H54 (cell line): ENCODE measurements at regions not wholly inside any gene's neighbourhood (a gene's known extent, or its start where the extent isn't known, plus 50 kb on each side); places are given as distances from the start of the nearest gene placed in this dataset.

Experiments used
- DNase-seq: peaks from one replicate; pipeline ENCODE4 v3.0.0; 2011; ENCODE audit warnings: low spot score, mixed read lengths; ENCODE audit not compliant: insufficient read length
- FAIRE-seq: peaks from 3 replicates; lab custom pipeline; 2011; peaks lifted over from hg19 to GRCh38; lab: Jason Lieb, UNC
- POLR2A ChIP-seq: IDR thresholded peaks from 2 replicates; pipeline ENCODE4 v1.6.1; 2011; ENCODE audit warnings: low read depth, mild to moderate bottlenecking, low read length

DNA sequence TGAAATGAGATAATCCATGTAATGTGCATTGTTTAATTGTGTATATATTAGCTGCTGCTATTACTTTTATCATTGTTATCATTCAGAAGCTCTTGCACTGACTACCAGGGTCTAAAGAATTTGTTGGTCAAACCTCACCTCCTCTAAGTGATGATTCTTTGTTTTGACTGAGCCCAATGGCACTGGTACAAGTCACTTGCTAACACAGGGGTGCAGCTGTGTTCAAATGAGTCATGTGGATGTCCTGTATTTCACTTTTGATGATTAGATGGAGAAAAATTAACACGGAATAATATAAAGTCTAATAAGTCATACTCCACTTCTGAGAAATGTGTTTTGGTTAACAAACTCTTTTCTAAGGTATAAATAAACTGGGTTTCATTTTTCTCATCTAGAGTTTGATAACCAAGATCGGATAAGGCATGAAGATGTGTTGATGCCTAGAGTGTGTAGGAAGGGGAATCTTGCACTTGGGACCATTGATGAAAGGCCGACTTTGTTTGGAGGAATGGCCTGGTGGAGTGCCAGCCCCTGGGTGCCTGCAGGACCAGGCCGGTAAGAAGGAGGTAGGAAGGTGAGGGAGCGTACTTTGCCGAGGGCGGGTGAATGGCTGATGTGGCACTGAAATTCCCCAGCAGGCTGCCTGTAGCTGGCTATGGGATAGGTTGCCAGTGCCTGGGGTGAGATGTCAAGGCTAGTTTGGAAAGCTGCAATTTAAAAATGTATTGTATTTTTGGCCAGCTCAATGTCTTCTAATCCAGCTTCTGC lies 244.7 kb upstream of the ZPLD1 start:
- no peak for DNase-seq
- no peak for TF ChIP-seq POLR2A
- no peak for FAIRE-seq

DNA sequence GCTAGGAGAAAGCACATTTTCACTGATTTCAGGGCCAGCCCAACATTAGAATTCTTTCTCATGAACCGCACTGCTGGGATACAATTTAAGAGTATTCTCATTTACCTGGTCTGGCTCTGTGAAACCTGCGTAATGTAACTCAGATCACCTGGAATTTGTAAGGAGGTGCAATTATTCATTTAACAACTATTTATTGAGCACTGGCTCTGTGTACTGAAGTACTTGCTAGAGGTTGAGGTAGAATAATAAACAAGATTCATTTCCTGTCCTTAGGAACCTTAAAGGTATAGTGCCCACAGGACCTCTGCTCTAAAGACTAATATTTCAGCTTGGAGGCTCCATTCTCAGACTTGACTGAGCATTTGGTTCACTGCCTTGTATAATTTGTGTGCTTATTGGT lies 242.2 kb upstream of the ZPLD1 start:
- no peak for DNase-seq
- no peak for TF ChIP-seq POLR2A
- FAIRE-seq = no peak

DNA sequence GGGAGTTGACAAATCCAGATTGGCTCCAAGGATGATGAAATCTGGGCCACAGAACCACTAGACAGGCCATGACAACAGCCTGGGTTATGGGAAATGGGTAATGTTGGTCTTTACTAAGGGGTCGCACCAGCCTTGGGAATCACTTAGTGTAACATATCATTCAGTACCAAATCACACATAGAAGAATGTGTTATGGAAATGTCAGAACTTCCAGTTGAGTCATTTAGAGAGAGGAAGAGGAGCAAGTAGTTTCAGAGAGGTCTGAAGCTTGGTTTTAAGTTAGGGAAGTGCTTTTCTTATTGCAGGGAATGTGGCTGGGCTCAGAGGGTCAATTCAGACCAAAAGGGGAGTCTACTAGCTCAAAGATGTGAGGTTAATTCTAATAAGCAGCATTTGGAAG lies 241.6 kb upstream of the ZPLD1 start:
- no peak for DNase-seq
- FAIRE-seq = no peak
- no peak for TF ChIP-seq POLR2A

DNA sequence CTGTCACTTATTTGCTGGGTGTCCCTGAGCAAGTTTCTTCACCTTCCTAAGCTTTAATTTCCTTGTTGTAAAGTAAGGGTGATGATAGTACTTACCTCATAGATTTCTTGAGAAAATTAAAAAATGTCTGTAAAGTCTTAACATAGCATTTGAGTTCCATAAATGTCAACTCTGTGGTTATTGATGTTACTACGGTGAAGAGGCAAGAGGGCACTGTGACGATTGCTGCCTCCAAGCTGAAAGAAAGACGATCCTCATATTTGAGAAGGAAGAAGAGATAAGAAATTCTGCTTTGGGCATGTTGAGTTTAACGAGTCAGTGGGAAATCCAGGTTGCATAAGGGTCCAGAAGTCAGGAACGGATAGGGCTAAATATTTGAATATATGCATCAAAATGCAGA lies 240.8 kb upstream of the ZPLD1 start:
- TF ChIP-seq POLR2A = no peak
- no peak for FAIRE-seq
- DNase-seq = no peak

DNA sequence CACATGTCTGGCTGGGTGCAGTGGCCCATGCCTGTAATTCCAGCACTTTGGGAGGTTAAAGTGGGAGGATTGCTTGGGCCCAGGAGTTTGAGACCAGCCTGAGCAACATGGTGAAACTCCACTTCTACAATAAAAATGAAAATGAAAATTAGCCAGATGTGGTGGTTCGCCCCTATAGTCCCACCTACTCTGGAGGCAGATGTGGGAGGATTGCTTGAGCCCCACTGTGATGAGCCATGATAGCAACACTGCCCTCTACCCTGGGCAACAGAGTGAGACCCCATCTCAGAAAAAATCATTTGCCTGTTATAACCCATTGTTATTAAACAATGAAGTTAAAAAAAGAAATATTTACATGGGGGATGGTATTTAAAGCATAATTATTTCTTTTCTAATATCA lies 240.1 kb upstream of the ZPLD1 start:
- DNase-seq = no peak
- TF ChIP-seq POLR2A = no peak
- no peak for FAIRE-seq

DNA sequence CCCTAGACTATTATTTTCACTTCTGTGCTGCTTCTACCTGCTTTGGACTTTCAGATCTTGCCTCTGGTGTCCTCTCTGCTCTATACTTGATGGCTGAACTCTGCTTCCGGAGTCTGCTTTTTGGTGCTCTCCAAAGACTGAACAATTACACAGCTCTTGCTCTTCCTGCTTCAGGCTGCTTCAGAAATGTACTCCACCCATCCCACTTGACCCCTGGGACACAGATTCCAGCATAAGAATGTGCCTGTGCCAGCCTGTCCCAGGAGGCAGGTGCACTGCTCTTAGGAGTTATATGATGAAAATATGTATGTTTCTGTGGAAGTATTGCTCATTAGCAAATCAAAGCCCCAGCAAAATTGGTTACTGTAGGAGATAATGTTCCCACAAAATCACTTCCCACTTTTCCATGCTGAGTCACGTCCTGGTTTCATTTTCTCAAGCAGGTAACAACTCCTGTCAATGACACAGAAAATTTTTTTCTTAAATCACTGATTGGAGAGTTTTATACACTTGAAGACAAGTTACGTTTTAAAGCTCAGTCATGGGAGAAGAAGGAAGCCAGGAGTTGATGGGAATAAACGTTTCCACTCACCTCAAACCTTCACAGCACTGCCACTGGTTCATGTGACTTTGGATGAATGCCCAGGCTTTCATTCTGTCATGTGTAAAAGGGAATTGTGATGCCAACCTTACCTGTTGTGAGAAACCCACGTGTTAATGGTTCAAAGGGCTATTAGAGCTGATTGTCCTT lies 239.4 kb upstream of the ZPLD1 start:
- no peak for TF ChIP-seq POLR2A
- DNase-seq (peak; percentile 4), FAIRE-seq (peak; percentile 27)

DNA sequence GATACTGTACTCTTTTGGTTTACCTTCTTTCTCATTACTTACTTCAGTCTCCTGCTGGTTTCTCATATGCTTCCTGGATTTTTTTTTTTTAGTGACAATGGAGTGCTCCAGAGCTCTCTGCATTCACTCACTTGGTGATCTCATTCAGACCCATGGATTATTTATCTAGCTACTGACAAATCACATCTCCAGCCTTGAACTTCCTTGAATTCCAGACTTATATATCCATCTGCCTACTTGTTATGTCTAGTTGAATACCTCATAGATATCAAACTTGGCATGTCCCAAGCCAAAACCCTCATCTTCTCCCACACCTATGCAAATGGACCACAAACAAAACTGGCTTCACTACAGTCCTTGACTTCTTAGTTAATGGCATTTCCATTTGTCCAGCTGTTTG lies 234.7 kb upstream of the ZPLD1 start:
- FAIRE-seq (peak; percentile 20), DNase-seq (no peak)
- no peak for TF ChIP-seq POLR2A

DNA sequence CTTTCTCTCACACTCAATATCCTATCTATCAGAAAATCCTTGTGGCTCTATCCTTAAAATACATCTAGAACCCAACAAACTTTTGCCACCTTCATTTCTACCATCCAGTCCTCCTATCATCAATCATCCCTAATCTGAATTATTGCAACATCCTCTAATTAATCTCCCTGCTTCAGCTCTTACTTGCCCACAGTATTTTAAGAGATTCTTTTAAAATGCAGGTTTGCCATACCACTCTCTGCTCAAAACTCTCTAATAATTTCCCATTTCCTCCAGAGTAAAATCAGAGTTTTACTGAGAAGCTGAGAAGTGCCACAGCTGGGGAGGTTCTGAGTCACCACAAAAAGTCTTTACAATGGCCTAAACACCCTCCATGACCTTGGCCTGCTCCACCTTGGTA lies 234.3 kb upstream of the ZPLD1 start:
- FAIRE-seq = peak; percentile 45
- no peak for TF ChIP-seq POLR2A
- no peak for DNase-seq

DNA sequence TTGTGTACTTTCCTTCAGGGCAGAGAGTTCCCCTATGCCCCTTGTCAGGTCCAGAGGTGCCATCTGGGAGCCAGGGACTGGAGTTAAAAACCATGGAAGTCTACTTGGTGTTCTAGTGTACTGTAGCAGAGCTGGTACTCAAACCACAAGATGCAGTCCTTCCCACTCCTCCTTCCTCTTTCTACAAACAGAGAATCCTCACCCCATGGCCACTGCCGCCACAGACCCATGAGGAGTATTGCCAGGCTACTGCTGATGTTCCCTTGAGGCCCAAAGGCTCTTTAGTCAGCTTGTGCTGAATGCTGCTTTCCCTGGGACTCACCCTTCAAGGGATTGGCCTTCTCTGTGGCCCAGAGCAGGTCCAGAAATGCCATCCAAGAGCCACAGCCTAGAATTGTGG lies 229.2 kb upstream of the ZPLD1 start:
- no peak for FAIRE-seq
- no peak for TF ChIP-seq POLR2A

DNA sequence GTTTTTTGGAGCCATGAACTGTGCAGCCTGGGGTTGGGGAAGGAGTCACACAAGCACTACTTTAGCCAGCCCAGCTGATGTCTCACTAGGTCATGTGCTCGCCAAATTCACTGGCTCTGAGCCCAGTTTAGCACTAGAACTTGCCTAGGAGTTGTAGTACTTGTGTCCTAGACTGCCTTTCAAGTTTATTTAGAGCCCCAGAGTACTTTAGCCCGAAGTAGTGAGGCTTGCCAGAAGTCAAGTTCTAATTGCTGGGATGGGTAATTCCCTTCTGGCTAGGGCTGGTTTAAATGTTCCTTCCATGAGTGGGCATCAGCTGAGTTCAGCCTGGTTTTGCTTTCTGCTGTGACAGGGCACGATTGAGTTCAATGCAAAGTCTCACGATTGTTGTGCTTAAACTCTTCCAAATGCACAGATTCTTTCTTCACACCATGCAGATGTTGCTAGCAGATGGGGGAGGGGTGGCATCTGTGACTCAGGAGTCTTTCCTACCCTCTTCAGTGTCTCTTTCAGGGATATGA lies 228.2 kb upstream of the ZPLD1 start:
- FAIRE-seq (peak; percentile 57), DNase-seq (no peak)
- TF ChIP-seq POLR2A = no peak

More for the DNA sequence above, 229.2 kb upstream of the ZPLD1 start:
- no peak for DNase-seq

DNA sequence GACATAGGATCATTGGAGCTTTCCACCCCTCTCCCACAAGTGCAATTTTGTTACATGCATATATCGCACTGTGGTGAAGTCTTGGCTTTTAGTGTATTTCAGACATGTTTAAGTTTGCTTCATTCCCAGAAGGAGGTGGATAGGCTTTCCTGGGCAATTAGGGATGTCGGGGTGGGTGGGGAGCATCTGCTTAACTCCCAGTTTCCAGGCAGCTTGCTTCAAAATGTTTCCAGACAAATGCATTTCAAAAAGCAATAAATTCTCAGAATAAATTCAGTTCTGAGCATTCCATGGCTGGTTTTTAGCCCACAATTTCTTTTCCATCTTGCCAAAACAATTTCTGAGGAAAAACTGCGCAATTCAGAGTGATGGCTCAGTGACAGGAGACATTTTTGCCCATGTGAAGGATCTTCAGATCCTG lies 227.7 kb upstream of the ZPLD1 start:
- TF ChIP-seq POLR2A = no peak
- DNase-seq (no peak), FAIRE-seq (no peak)

DNA sequence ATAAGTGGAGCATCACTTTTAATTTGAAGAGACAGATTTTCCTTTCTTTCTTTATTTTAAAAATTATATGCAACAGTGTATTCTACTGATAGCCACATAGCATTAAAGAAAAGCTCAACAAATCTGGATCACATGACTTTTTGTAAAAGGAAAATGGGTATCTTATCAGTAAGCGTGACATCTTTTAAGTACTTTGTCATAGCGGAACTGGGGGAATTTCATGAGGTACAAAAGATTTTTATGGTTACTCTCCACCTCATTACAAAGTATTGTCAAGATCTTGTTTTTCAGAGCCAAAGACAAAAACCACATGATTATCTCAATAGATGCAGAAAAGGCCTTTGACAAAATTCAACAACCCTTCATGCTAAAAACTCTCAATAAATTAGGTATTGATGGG lies 219.6 kb upstream of the ZPLD1 start:
- no peak for TF ChIP-seq POLR2A
- FAIRE-seq (no peak), DNase-seq (no peak)

DNA sequence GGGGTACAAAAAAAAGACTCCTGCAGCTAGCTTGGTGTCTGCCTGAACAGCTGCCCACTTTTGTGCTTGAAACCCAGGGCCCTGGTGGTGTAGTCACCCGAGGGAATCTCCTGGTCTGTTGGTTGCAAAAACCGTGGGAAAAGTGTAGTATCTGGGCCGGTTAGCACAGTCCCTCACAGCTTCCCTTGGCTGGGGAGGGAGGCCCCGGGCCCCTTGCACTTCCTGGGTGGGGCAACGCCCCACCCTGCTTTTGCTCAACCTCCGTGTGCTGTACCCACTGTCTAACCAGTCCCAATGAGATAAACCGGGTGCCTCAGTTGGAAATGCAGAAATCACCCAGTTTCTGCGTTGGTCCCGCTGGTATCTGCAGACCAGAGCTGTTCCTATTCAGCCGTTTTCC lies 211.7 kb upstream of the ZPLD1 start:
- no peak for FAIRE-seq

DNA sequence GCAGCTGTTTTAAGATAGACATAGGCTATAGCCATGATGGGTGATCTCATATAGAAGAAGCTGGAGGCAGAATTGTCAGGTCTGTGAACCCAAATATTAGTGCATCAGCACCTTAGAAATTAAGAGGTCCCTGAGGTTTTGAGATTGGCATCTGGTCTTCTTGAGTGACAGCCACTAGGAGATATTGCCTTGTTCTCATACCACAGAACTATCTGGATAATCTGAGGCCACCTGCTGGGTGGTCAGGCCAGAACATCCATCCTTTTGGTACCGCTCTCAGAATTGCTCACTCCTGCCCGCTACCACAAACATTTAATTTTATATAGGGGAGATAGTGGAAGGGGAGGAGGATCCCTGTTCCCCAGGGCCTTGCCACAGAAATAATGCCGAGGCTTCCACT lies 210.6 kb upstream of the ZPLD1 start:
- TF ChIP-seq POLR2A = no peak
- FAIRE-seq = no peak
- DNase-seq = no peak

More for the DNA sequence above, 211.7 kb upstream of the ZPLD1 start:
- no peak for TF ChIP-seq POLR2A
- no peak for DNase-seq
